ENCODE measurements at regions not wholly inside any gene's neighbourhood (a gene's known extent, or its start where the extent isn't known, plus 50 kb on each side); places are given as distances from the start of the nearest gene placed in this dataset.
"Not testable (repeated sequence)": the region's sequence is repeated elsewhere in the genome, so short reads cannot be mapped to it uniquely, and the experiment has no call there.

- no peak for DNase-seq
Measured at GRCh38 chr1:198809247-198809646, 170.4 kb downstream of the PTPRC start.

GRCh38 chr1:198811449-198811848 is 172.6 kb downstream of the PTPRC start:
- DNase-seq: no peak

GRCh38 chr1:198823626-198824025 is 184.8 kb downstream of the PTPRC start:
- DNase-seq: no peak

- DNase-seq: no peak
Measured at GRCh38 chr1:198825254-198825653, 186.4 kb downstream of the PTPRC start.

- no peak for DNase-seq
Measured at GRCh38 chr1:198829356-198829755, 190.5 kb downstream of the PTPRC start.

GRCh38 chr1:198829944-198830343 is 191.1 kb downstream of the PTPRC start:
- DNase-seq: no peak

- DNase-seq: no peak
Measured at GRCh38 chr1:198830412-198830811, 191.6 kb downstream of the PTPRC start.

GRCh38 chr1:198833706-198834503 is 195.1 kb downstream of the PTPRC start:
- no peak for DNase-seq

- DNase-seq: no peak
Measured at GRCh38 chr1:198837278-198838021, 198.6 kb downstream of the PTPRC start.

- DNase-seq: no peak
Measured at GRCh38 chr1:198838022-198838342, 199.1 kb downstream of the PTPRC start.

GRCh38 chr1:198841477-198841876 is 202.6 kb downstream of the PTPRC start:
- DNase-seq: no peak

- DNase-seq: no peak
Measured at GRCh38 chr1:198842686-198843085, 203.8 kb downstream of the PTPRC start.

- no peak for DNase-seq
Measured at GRCh38 chr1:198845271-198845670, 206.4 kb downstream of the PTPRC start.

GRCh38 chr1:198845851-198846250 is 207.0 kb downstream of the PTPRC start:
- no peak for DNase-seq

GRCh38 chr1:198846556-198846955 is 207.7 kb downstream of the PTPRC start:
- DNase-seq: no peak

- no peak for DNase-seq
Measured at GRCh38 chr1:198848206-198848605, 209.4 kb downstream of the PTPRC start.

GRCh38 chr1:198848649-198849048 is 209.8 kb downstream of the PTPRC start:
- no peak for DNase-seq

GRCh38 chr1:198849093-198849492 is 210.3 kb downstream of the PTPRC start:
- peak in 1 of 5 experiments; percentile 13 for DNase-seq

GRCh38 chr1:198850196-198850595 is 211.4 kb downstream of the PTPRC start:
- no peak for DNase-seq

GRCh38 chr1:198850966-198851365 is 212.1 kb downstream of the PTPRC start:
- DNase-seq: not testable (repeated sequence)

GRCh38 chr1:198856601-198857000 is 217.8 kb downstream of the PTPRC start:
- DNase-seq: no peak

GRCh38 chr1:198858033-198858432 is 219.2 kb downstream of the PTPRC start:
- DNase-seq: no peak

GRCh38 chr1:198860371-198860770 is 221.5 kb downstream of the PTPRC start:
- DNase-seq: no peak

GRCh38 chr1:198861636-198862035 is 222.8 kb downstream of the PTPRC start:
- DNase-seq: no peak

All from T-helper 2 cell (primary cell).